Astrocyte (in vitro differentiated cells and primary cell): ENCODE measurements at regions not wholly inside any gene's neighbourhood (a gene's known extent, or its start where the extent isn't known, plus 50 kb on each side); places are given as distances from the start of the nearest gene placed in this dataset.

Experiments
- CTCF ChIP-seq: IDR thresholded peaks from 2 replicates; pipeline ENCODE4 v1.5.1; 2011; ENCODE audit warnings: low read depth, mild to moderate bottlenecking, inconsistent platforms, low read length, moderate library complexity; ENCODE audit not compliant: insufficient read depth
- EZH2 ChIP-seq: IDR thresholded peaks from 2 replicates; pipeline ENCODE4 v1.6.1; 2012; ENCODE audit warnings: mild to moderate bottlenecking, low read length, inconsistent platforms; ENCODE audit not compliant: insufficient read depth

GRCh38 chr2:39894082-39894481 is 115.0 kb upstream of the THUMPD2 start:
- TF ChIP-seq CTCF (no peak), EZH2 (no peak)
